Stomach (tissue), 4 donors: ENCODE measurements at regions not wholly inside any gene's neighbourhood (a gene's known extent, or its start where the extent isn't known, plus 50 kb on each side); places are given as distances from the start of the nearest gene placed in this dataset.

Experiments
- POLR2AphosphoS5 ChIP-seq, 3 donors: sonication (generic); formaldehyde crosslinking; IDR thresholded peaks; one replicate each; pipeline ENCODE4 v1.6.1; 2016; ENCODE audit warnings: antibody characterized with exemption in 3 of 3
- TF ChIP-seq, protein P1 (sequence below), 7 experiments: fragments of 450-650 bp in 4 of 7; fragments of 200-600 bp in 3 of 7; sonication (generic) in 3 of 7; IDR thresholded peaks; one replicate each; pipeline ENCODE4 v1.5.1; 2016 to 2019; ENCODE audit warnings: antibody characterized with exemption in 7 of 7, control low read depth in 2 of 7, mild to moderate bottlenecking in 1 of 7

DNA sequence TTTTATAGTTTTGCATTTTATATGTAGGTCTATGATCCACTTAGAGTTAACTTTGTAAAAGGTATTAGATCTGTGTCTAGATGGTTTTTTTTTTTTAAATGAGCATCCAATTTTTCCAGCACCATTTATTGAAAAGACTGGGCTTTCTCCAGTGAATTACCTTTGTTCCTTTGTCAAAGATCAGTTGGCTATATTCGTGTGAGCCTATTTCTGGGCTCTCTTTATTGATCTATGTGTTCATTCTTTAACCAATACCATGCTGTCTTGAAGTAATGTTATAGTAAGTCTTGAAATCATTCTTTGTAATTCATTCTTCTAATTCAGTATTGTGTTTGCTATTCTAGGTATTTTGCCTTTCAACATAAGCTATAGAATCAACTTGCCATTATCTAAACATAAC, 165.4 kb upstream of the ARPP21 start:
- TF ChIP-seq, protein P1, sequence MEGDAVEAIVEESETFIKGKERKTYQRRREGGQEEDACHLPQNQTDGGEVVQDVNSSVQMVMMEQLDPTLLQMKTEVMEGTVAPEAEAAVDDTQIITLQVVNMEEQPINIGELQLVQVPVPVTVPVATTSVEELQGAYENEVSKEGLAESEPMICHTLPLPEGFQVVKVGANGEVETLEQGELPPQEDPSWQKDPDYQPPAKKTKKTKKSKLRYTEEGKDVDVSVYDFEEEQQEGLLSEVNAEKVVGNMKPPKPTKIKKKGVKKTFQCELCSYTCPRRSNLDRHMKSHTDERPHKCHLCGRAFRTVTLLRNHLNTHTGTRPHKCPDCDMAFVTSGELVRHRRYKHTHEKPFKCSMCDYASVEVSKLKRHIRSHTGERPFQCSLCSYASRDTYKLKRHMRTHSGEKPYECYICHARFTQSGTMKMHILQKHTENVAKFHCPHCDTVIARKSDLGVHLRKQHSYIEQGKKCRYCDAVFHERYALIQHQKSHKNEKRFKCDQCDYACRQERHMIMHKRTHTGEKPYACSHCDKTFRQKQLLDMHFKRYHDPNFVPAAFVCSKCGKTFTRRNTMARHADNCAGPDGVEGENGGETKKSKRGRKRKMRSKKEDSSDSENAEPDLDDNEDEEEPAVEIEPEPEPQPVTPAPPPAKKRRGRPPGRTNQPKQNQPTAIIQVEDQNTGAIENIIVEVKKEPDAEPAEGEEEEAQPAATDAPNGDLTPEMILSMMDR (IDR thresholded peaks at IDR 0.05), result no peak
- TF ChIP-seq POLR2AphosphoS5 (IDR thresholded peaks at IDR 0.05), result no peak
